ENCODE measurements at regions not wholly inside any gene's neighbourhood (a gene's known extent, or its start where the extent isn't known, plus 50 kb on each side); places are given as distances from the start of the nearest gene placed in this dataset.

- Histone ChIP-seq H3K36me3 (ENCODE audit: insufficient read depth, low read length) (no peaks in the 10 kb centered on the region), H3K9ac (ENCODE audit: low read length) (no peak overlapping the region), H3K27ac (ENCODE audit: low read depth, low read length) (no peak overlapping the region), H3K4me3 (ENCODE audit: low read depth in 1 of 2, low read length in 2 of 2) (no peak overlapping the region), H3K27me3 (ENCODE audit: control insufficient read depth in 1 of 2, insufficient read depth in 2 of 2, low read length in 2 of 2) (no peaks in the 10 kb centered on the region), H3K9me3 (ENCODE audit: low read length) (no peaks in the 10 kb centered on the region), H3K4me1 (ENCODE audit: insufficient read depth, low read length) (no peaks in the 10 kb centered on the region)
Measured at GRCh38 chr4:30945586-30945985, 225.4 kb downstream of the PCDH7 start.

DNA sequence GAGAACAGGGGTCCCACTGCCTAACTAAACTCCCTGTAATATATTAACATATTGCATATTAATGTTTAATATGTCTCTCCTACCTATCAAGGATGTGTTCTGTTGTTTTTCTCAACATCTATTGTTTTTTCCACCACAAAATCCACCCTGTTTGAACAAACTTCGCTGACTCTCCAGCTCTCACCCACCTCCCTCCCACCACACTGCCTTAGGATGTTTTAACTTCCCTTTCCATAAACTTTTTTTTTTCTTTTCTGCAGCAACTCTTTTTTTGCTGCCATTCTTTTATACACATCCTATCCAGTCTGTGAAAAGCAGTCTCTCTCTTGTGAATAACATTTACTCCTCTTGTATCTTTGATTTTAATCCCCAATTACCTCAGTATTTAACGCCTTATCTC lies 226.1 kb downstream of the PCDH7 start:
- Histone ChIP-seq H3K9ac (ENCODE audit: low read length) (no peak overlapping the region), H3K4me1 (ENCODE audit: insufficient read depth, low read length) (no peaks in the 10 kb centered on the region), H3K9me3 (ENCODE audit: low read length) (no peaks in the 10 kb centered on the region), H3K36me3 (ENCODE audit: insufficient read depth, low read length) (no peaks in the 10 kb centered on the region), H3K4me3 (ENCODE audit: low read depth in 1 of 2, low read length in 2 of 2) (no peak overlapping the region), H3K27me3 (ENCODE audit: control insufficient read depth in 1 of 2, insufficient read depth in 2 of 2, low read length in 2 of 2) (no peaks in the 10 kb centered on the region), H3K27ac (ENCODE audit: low read depth, low read length) (no peak overlapping the region)

DNA sequence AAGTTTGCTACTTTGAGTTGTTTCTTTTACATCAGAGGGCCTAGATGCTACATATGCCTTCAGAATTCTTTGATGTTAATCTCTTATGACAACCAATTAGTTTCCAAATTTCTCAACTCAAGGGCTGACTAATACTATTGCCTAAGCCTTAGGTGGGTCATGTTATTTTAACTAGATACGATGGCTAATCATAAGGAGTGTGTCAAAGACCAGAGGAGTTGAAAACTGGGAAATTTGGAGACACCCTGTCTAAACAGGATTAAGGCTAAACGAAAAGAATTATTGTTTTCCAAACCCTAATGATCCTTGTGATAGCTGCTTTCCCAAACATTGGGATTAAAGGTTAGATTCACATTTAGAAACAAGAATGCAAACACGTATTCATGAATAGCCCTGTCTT lies 228.5 kb downstream of the PCDH7 start:
- H3K4me3 ChIP-seq (ENCODE audit: low read depth in 1 of 2, low read length in 2 of 2), result no peak overlapping the region
- H3K4me1 ChIP-seq (ENCODE audit: insufficient read depth, low read length), result peaks cover 4% of the 10 kb centered on the region
- no peaks in the 10 kb centered on the region for H3K9me3 ChIP-seq (ENCODE audit: low read length)
- no peak overlapping the region for H3K27ac ChIP-seq (ENCODE audit: low read depth, low read length)
- H3K9ac ChIP-seq (ENCODE audit: low read length), result no peak overlapping the region
- no peaks in the 10 kb centered on the region for H3K36me3 ChIP-seq (ENCODE audit: insufficient read depth, low read length)
- no peaks in the 10 kb centered on the region for H3K27me3 ChIP-seq (ENCODE audit: control insufficient read depth in 1 of 2, insufficient read depth in 2 of 2, low read length in 2 of 2)

DNA sequence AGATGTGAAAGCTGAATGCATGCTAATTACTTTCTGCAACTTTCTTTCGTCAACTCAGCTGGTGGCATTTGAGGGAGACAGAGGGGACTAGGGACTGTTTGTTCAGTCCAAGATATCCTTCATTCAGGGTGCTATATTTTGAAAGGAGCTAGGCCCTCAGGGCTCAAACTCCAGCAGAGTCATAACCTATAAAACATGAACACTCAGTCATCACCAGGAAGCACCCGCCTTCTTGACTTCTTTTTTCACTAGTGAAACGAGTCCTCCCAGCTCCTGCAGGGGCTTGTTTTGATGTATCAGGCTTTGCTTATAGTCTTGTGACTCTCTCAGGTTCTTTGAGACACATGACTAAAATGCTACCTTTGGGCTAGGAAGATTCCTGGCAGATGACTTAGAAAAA lies 230.6 kb downstream of the PCDH7 start:
- Histone ChIP-seq H3K9me3 (ENCODE audit: low read length) (no peaks in the 10 kb centered on the region), H3K27ac (ENCODE audit: low read depth, low read length) (no peak overlapping the region)

DNA sequence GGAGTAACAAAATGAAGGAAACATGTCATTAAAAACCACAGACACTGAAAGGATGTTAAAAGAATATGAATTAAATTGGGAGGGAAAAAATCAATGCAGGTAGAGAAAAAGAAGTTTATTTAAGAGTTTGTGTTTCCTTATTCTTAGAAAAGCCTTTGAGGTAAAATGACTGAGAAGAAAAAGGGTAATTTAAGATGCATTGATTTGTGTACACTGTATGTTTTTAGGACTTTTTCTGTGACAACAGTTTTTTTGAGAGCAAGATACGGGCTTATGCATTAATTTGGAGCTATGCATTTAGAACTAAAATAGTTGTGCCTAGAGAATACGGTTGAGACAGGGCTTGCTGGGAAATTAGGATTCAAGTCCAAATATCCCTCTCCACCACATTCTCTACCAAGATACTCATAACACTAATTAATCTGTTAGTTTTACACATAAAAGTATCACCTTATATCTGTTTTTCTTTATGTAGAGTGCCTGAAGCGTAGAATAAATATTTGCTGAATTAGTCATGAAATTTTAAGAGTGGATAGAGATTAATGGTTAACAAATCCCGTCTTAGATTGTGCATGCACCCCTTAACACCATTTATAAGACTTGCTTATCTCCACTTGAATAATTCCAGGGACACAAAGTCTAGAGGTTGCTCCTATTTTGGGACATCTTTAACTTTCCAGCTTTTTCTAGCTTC lies 232.5 kb downstream of the PCDH7 start:
- Histone ChIP-seq H3K4me1 (ENCODE audit: insufficient read depth, low read length) (peaks cover 4% of the 10 kb centered on the region), H3K9me3 (ENCODE audit: low read length) (no peaks in the 10 kb centered on the region), H3K9ac (ENCODE audit: low read length) (no peak overlapping the region), H3K27me3 (ENCODE audit: control insufficient read depth in 1 of 2, insufficient read depth in 2 of 2, low read length in 2 of 2) (no peaks in the 10 kb centered on the region), H3K36me3 (ENCODE audit: insufficient read depth, low read length) (no peaks in the 10 kb centered on the region), H3K4me3 (ENCODE audit: low read depth in 1 of 2, low read length in 2 of 2) (no peak overlapping the region), H3K27ac (ENCODE audit: low read depth, low read length) (no peak overlapping the region)

More for the DNA sequence above, 230.6 kb downstream of the PCDH7 start:
- H3K9ac ChIP-seq (ENCODE audit: low read length), result no peak overlapping the region
- no peaks in the 10 kb centered on the region for H3K36me3 ChIP-seq (ENCODE audit: insufficient read depth, low read length)
- no peaks in the 10 kb centered on the region for H3K27me3 ChIP-seq (ENCODE audit: control insufficient read depth in 1 of 2, insufficient read depth in 2 of 2, low read length in 2 of 2)
- no peak overlapping the region for H3K4me3 ChIP-seq (ENCODE audit: low read depth in 1 of 2, low read length in 2 of 2)
- H3K4me1 ChIP-seq (ENCODE audit: insufficient read depth, low read length), result peaks cover 4% of the 10 kb centered on the region

DNA sequence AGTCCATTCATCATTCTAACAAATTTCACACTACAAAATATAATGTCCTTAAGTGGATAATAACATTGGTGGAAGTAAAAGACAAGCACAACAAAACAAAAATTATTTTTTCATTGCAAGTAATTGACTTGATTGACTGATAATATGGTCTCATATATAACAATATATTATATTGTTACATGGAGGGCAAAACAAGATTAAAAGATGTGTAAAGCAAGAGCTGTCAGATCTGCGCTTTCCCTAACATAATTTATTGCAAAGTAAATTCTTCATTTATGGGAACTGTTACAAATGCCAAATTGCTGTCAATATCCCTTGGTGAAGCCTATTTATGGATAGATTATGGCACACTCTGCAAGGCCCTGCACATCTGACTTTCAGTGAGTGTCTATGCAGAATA lies 233.6 kb downstream of the PCDH7 start:
- peaks cover 4% of the 10 kb centered on the region for H3K4me1 ChIP-seq (ENCODE audit: insufficient read depth, low read length)
- H3K27ac ChIP-seq (ENCODE audit: low read depth, low read length), result no peak overlapping the region
- H3K9ac ChIP-seq (ENCODE audit: low read length), result no peak overlapping the region
- no peak overlapping the region for H3K4me3 ChIP-seq (ENCODE audit: low read depth in 1 of 2, low read length in 2 of 2)
- H3K36me3 ChIP-seq (ENCODE audit: insufficient read depth, low read length), result no peaks in the 10 kb centered on the region
- H3K9me3 ChIP-seq (ENCODE audit: low read length), result no peaks in the 10 kb centered on the region
- H3K27me3 ChIP-seq (ENCODE audit: control insufficient read depth in 1 of 2, insufficient read depth in 2 of 2, low read length in 2 of 2), result no peaks in the 10 kb centered on the region

DNA sequence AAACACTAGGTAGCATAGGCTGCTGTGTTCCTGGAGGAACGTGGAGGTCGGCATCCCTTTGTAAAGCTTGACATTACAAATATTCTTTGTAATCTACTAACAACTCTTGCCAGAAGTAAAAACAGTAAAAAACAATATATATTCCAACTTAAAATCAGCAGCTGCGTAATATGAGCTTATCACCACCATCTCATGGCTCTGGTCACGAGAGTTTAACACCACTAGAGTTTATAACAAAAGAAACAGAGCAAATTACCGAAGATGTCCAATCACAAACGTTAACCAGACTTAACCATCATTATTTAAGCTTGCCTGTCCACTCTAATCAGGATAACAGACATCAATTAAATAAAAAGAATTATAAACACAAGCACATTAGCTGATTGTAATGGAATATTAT lies 236.7 kb downstream of the PCDH7 start:
- Histone ChIP-seq H3K27ac (ENCODE audit: low read depth, low read length) (no peak overlapping the region), H3K36me3 (ENCODE audit: insufficient read depth, low read length) (no peaks in the 10 kb centered on the region), H3K9ac (ENCODE audit: low read length) (no peak overlapping the region), H3K4me3 (ENCODE audit: low read depth in 1 of 2, low read length in 2 of 2) (no peak overlapping the region), H3K27me3 (ENCODE audit: control insufficient read depth in 1 of 2, insufficient read depth in 2 of 2, low read length in 2 of 2) (no peaks in the 10 kb centered on the region), H3K9me3 (ENCODE audit: low read length) (no peaks in the 10 kb centered on the region), H3K4me1 (ENCODE audit: insufficient read depth, low read length) (peaks cover 4% of the 10 kb centered on the region)

DNA sequence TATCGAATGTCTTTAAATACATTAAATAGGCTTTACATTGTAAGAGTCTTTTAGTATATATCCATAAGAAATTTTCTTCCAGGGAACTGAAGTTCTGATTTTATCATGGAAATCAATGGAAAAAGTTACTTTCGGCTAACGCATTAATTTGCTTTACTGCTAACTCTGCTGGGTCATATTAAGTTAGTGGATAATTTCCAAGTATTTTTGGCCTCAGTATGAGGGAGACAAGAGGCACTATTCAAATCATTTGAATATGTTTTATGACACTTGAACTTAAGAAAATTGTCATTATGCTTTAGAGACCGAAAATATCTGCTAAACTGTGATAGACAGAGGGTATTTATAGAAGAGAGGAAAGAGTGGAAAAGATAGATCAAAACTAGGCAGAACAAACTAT lies 237.5 kb downstream of the PCDH7 start:
- Histone ChIP-seq H3K36me3 (ENCODE audit: insufficient read depth, low read length) (no peaks in the 10 kb centered on the region), H3K27ac (ENCODE audit: low read depth, low read length) (no peak overlapping the region), H3K9me3 (ENCODE audit: low read length) (no peaks in the 10 kb centered on the region), H3K4me1 (ENCODE audit: insufficient read depth, low read length) (peaks cover 3% of the 10 kb centered on the region), H3K9ac (ENCODE audit: low read length) (no peak overlapping the region), H3K27me3 (ENCODE audit: control insufficient read depth in 1 of 2, insufficient read depth in 2 of 2, low read length in 2 of 2) (no peaks in the 10 kb centered on the region), H3K4me3 (ENCODE audit: low read depth in 1 of 2, low read length in 2 of 2) (no peak overlapping the region)

DNA sequence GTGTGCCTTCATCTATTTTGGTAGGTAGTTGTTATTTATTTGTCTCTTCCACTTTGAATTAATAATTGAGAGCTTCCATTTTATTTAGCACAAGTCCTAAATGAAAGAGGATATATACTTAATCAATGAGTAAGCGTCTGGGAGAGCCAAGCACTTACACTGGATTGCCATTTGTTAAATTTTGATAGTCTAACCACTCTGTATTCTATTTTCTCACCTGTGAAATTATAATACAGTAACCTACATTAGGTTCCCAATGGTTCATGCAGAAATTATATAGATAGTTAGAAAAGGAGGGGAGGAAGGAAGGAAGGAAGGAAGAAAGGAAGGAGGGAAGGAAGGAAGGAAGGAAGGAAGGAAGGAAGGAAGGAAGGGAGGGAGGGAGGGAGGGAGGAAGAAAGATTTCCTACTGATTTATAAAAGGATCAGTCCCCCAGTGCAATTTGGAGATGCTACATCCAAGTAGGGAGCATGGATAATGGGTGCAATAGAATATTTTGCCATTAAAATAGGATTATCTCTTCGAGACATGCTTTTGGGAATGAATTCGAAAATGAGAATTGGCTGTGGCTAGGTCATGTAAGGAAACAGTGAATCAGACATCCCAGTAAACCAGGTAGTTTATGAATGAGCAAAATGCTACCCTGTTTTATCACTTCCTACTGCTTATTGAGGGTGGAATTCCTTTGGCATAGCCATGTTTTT lies 239.8 kb downstream of the PCDH7 start:
- H3K9me3 ChIP-seq (ENCODE audit: low read length), result no peaks in the 10 kb centered on the region
- no peak overlapping the region for H3K4me3 ChIP-seq (ENCODE audit: low read depth in 1 of 2, low read length in 2 of 2)
- H3K27me3 ChIP-seq (ENCODE audit: control insufficient read depth in 1 of 2, insufficient read depth in 2 of 2, low read length in 2 of 2), result no peaks in the 10 kb centered on the region
- H3K4me1 ChIP-seq (ENCODE audit: insufficient read depth, low read length), result no peaks in the 10 kb centered on the region
- no peak overlapping the region for H3K27ac ChIP-seq (ENCODE audit: low read depth, low read length)
- no peak overlapping the region for H3K9ac ChIP-seq (ENCODE audit: low read length)
- no peaks in the 10 kb centered on the region for H3K36me3 ChIP-seq (ENCODE audit: insufficient read depth, low read length)

DNA sequence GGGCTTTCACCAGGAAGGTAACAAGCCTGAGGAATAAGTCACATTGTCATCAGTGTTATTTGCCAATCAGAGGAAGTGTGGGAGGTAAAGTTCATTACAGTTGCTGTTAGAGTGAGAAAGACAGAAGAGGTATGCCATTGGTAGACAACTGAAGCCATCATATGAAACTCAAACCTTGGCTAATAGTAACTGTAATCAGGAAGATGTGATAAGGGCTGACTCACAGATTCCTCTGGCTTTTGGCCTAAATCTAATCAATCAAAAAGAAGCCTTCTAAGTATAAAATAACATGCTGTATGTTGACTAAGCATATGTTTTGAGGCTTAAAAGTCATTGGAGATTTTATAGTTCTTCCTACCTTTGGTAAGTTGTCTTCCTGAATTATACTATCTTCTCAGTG lies 242.8 kb downstream of the PCDH7 start:
- Histone ChIP-seq H3K36me3 (ENCODE audit: insufficient read depth, low read length) (no peaks in the 10 kb centered on the region), H3K27ac (ENCODE audit: low read depth, low read length) (no peak overlapping the region), H3K4me3 (ENCODE audit: low read depth in 1 of 2, low read length in 2 of 2) (no peak overlapping the region), H3K9ac (ENCODE audit: low read length) (no peak overlapping the region), H3K4me1 (ENCODE audit: insufficient read depth, low read length) (no peaks in the 10 kb centered on the region), H3K9me3 (ENCODE audit: low read length) (no peaks in the 10 kb centered on the region), H3K27me3 (ENCODE audit: control insufficient read depth in 1 of 2, insufficient read depth in 2 of 2, low read length in 2 of 2) (no peaks in the 10 kb centered on the region)

DNA sequence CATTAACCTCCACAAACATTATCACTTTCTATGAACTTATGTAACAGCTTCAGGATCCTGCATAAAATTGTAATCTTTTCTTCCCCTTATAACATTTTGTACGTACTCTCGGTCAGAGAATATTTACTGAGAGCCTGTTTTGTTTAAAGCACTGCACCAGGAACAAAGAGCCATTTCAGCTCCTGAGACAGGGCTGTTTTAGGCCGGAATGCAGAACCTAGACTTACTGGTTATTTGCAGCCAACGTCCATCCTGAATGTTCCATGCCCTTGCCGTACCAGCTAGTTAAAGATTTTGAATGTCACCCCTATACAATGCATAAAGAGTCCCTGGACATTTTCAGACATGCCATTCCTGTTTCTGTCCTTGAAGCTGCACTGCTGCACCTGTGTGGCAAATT lies 248.8 kb downstream of the PCDH7 start:
- Histone ChIP-seq H3K27ac (ENCODE audit: low read depth, low read length) (no peak overlapping the region), H3K9ac (ENCODE audit: low read length) (no peak overlapping the region), H3K4me1 (ENCODE audit: insufficient read depth, low read length) (no peaks in the 10 kb centered on the region), H3K4me3 (ENCODE audit: low read depth in 1 of 2, low read length in 2 of 2) (no peak overlapping the region), H3K27me3 (ENCODE audit: control insufficient read depth in 1 of 2, insufficient read depth in 2 of 2, low read length in 2 of 2) (no peaks in the 10 kb centered on the region), H3K36me3 (ENCODE audit: insufficient read depth, low read length) (no peaks in the 10 kb centered on the region), H3K9me3 (ENCODE audit: low read length) (no peaks in the 10 kb centered on the region)

- Histone ChIP-seq H3K4me3 (ENCODE audit: low read depth in 1 of 2, low read length in 2 of 2) (no peak overlapping the region), H3K9me3 (ENCODE audit: low read length) (no peaks in the 10 kb centered on the region), H3K9ac (ENCODE audit: low read length) (no peak overlapping the region), H3K4me1 (ENCODE audit: insufficient read depth, low read length) (no peaks in the 10 kb centered on the region), H3K27me3 (ENCODE audit: control insufficient read depth in 1 of 2, insufficient read depth in 2 of 2, low read length in 2 of 2) (no peaks in the 10 kb centered on the region), H3K27ac (ENCODE audit: low read depth, low read length) (no peak overlapping the region), H3K36me3 (ENCODE audit: insufficient read depth, low read length) (no peaks in the 10 kb centered on the region)
Measured at GRCh38 chr4:30972542-30972941, 252.4 kb downstream of the PCDH7 start.
